GM12878 (cell line): ENCODE measurements at regions not wholly inside any gene's neighbourhood (a gene's known extent, or its start where the extent isn't known, plus 50 kb on each side); places are given as distances from the start of the nearest gene placed in this dataset.

Source experiments
- ATF2 ChIP-seq: IDR thresholded peaks from 2 replicates; pipeline ENCODE4 v1.6.1; 2012; ENCODE audit warnings: low read length, inconsistent platforms
- CTCF ChIP-seq, 3 experiments: IDR thresholded peaks in 2 of 3; conservative IDR thresholded peaks in 1 of 3; 2 replicates each; pipeline ENCODE4 v1.5.1; 2011; ENCODE audit warnings: low read depth in 3 of 3, low read length in 3 of 3, mild to moderate bottlenecking in 3 of 3, control low read depth in 2 of 3, moderate library complexity in 2 of 3, inconsistent platforms in 1 of 3, mixed read lengths in 1 of 3; ENCODE audit not compliant: control insufficient read depth in 2 of 3, insufficient read depth in 1 of 3; ENCODE audit errors: extremely low read depth in 1 of 3

- no peak for TF ChIP-seq CTCF (IDR thresholded peaks at IDR 0.05 in 2 of 3, conservative IDR thresholded peaks at IDR 0.05 in 1 of 3; ENCODE audit: control insufficient read depth in 2 of 3, extremely low read depth in 1 of 3, insufficient read depth in 1 of 3, low read depth in 3 of 3, low read length in 3 of 3)
- TF ChIP-seq ATF2: no peak
Observed at GRCh38 chr20:51210084-51210483, 187.2 kb upstream of the KCNG1 start.
